GM12891 (cell line): ENCODE measurements at regions not wholly inside any gene's neighbourhood (a gene's known extent, or its start where the extent isn't known, plus 50 kb on each side); places are given as distances from the start of the nearest gene placed in this dataset.
"Not testable (repeated sequence)": the region's sequence is repeated elsewhere in the genome, so short reads cannot be mapped to it uniquely, and the experiment has no call there.

ENCODE experiments used
- POLR2A ChIP-seq: IDR thresholded peaks from 2 replicates; pipeline ENCODE4 v1.6.1; 2011; ENCODE audit warnings: low read depth, low read length, control low read depth
- POLR2AphosphoS5 ChIP-seq: IDR thresholded peaks from 2 replicates; pipeline ENCODE4 v1.6.1; 2011; ENCODE audit warnings: low read depth, low read length, control low read depth
- POU2F2 ChIP-seq: IDR thresholded peaks from 2 replicates; pipeline ENCODE4 v1.6.1; 2011; ENCODE audit warnings: low read depth, mild to moderate bottlenecking, control low read depth, low read length, moderate library complexity
- SPI1 ChIP-seq: IDR thresholded peaks from 2 replicates; pipeline ENCODE4 v1.6.1; 2011; ENCODE audit warnings: low read depth, low read length, control low read depth
- TAF1 ChIP-seq: IDR thresholded peaks from 2 replicates; pipeline ENCODE4 v1.6.1; 2011; ENCODE audit warnings: low read depth, low read length, control low read depth

GRCh38 chr1:14279891-14280290 is 318.6 kb upstream of the KAZN start:
- TF ChIP-seq POLR2AphosphoS5, POLR2A, SPI1, TAF1, POU2F2: not testable (repeated sequence)
